ENCODE measurements at regions not wholly inside any gene's neighbourhood (a gene's known extent, or its start where the extent isn't known, plus 50 kb on each side); places are given as distances from the start of the nearest gene placed in this dataset.

GRCh38 chr3:102068327-102068726 lies 219.0 kb downstream of the NFKBIZ start:
- POLR2A ChIA-PET: no interaction called here
- TF ChIP-seq, protein P1, sequence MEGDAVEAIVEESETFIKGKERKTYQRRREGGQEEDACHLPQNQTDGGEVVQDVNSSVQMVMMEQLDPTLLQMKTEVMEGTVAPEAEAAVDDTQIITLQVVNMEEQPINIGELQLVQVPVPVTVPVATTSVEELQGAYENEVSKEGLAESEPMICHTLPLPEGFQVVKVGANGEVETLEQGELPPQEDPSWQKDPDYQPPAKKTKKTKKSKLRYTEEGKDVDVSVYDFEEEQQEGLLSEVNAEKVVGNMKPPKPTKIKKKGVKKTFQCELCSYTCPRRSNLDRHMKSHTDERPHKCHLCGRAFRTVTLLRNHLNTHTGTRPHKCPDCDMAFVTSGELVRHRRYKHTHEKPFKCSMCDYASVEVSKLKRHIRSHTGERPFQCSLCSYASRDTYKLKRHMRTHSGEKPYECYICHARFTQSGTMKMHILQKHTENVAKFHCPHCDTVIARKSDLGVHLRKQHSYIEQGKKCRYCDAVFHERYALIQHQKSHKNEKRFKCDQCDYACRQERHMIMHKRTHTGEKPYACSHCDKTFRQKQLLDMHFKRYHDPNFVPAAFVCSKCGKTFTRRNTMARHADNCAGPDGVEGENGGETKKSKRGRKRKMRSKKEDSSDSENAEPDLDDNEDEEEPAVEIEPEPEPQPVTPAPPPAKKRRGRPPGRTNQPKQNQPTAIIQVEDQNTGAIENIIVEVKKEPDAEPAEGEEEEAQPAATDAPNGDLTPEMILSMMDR (IDR thresholded peaks at IDR 0.05; ENCODE audit: insufficient read depth in 1 of 2, low read depth in 1 of 2, low read length in 1 of 2, severe bottlenecking in 1 of 2, unreplicated experiment in 1 of 2): no peak
- Mint-ChIP-seq H3K4me3 (ENCODE audit: unreplicated experiment) (no peak overlapping the region), H3K27ac (ENCODE audit: unreplicated experiment) (no peak overlapping the region), H3K9me3 (ENCODE audit: unreplicated experiment) (peaks cover 15% of the 10 kb centered on the region), H3K36me3 (ENCODE audit: insufficient read depth, unreplicated experiment) (no peaks in the 10 kb centered on the region), H3K4me1 (ENCODE audit: low read depth, unreplicated experiment) (no peaks in the 10 kb centered on the region), H3K27me3 (ENCODE audit: insufficient read depth, unreplicated experiment) (no peaks in the 10 kb centered on the region)
- intact Hi-C loops (cut with micrococcal nuclease; ENCODE audit: unreplicated experiment): loop anchor here (10.0 kb wide), 1 partner anchor 264 kb away; no protein-coding TSS in a partner anchor
- H3K4me1 ChIP-seq: no peaks in the 10 kb centered on the region
- no peak for DNase-seq
- no peaks in the 10 kb centered on the region for H3K36me3 ChIP-seq (ENCODE audit: control insufficient read depth, insufficient read depth, low read length)
- no TSS peak for BruUV-seq (replicated peaks)
- no peaks in the 10 kb centered on the region for H3K27me3 ChIP-seq (replicated peaks; ENCODE audit: control insufficient read depth, insufficient read depth, low read length)
- no peak overlapping the region for H3K4me3 ChIP-seq (ENCODE audit: low read depth, low read length)
- H3K9me3 ChIP-seq: no peaks in the 10 kb centered on the region
- CTCF ChIA-PET: no interaction called here

- no peaks in the 10 kb centered on the region for H3K4me1 ChIP-seq
- ChIA-PET POLR2A (no interaction called here), CTCF (no interaction called here)
- intact Hi-C loops (cut with micrococcal nuclease; ENCODE audit: unreplicated experiment): loop anchor here (10.0 kb wide), 1 partner anchor 264 kb away; no protein-coding TSS in a partner anchor
- Mint-ChIP-seq H3K4me3 (ENCODE audit: unreplicated experiment) (no peak overlapping the region), H3K36me3 (ENCODE audit: insufficient read depth, unreplicated experiment) (no peaks in the 10 kb centered on the region), H3K27me3 (ENCODE audit: insufficient read depth, unreplicated experiment) (no peaks in the 10 kb centered on the region), H3K27ac (ENCODE audit: unreplicated experiment) (no peak overlapping the region), H3K9me3 (ENCODE audit: unreplicated experiment) (peaks cover 15% of the 10 kb centered on the region), H3K4me1 (ENCODE audit: low read depth, unreplicated experiment) (no peaks in the 10 kb centered on the region)
- TF ChIP-seq, protein P1 (IDR thresholded peaks at IDR 0.05; ENCODE audit: insufficient read depth in 1 of 2, low read depth in 1 of 2, low read length in 1 of 2, severe bottlenecking in 1 of 2, unreplicated experiment in 1 of 2): no peak
- H3K4me3 ChIP-seq (ENCODE audit: low read depth, low read length): no peak overlapping the region
- H3K36me3 ChIP-seq (ENCODE audit: control insufficient read depth, insufficient read depth, low read length): no peaks in the 10 kb centered on the region
- H3K27me3 ChIP-seq (replicated peaks; ENCODE audit: control insufficient read depth, insufficient read depth, low read length): no peaks in the 10 kb centered on the region
- no TSS peak for BruUV-seq (replicated peaks)
- no peaks in the 10 kb centered on the region for H3K9me3 ChIP-seq
- DNase-seq: no peak
These were observed 219.4 kb downstream of the NFKBIZ start for GRCh38 chr3:102068736-102069135.

- Histone ChIP-seq H3K4me1 (no peaks in the 10 kb centered on the region), H3K9me3 (no peaks in the 10 kb centered on the region), H3K36me3 (ENCODE audit: control insufficient read depth, insufficient read depth, low read length) (no peaks in the 10 kb centered on the region), H3K4me3 (ENCODE audit: low read depth, low read length) (no peak overlapping the region), H3K27me3 (replicated peaks; ENCODE audit: control insufficient read depth, insufficient read depth, low read length) (no peaks in the 10 kb centered on the region)
- no peaks in the 10 kb centered on the region for H3K4me1 Mint-ChIP-seq (ENCODE audit: low read depth, unreplicated experiment)
- intact Hi-C loops (cut with micrococcal nuclease; ENCODE audit: unreplicated experiment): loop anchor here (10.0 kb wide), 1 partner anchor 264 kb away; no protein-coding TSS in a partner anchor
- peaks cover 15% of the 10 kb centered on the region for H3K9me3 Mint-ChIP-seq (ENCODE audit: unreplicated experiment)
- no TSS peak for BruUV-seq (replicated peaks)
- TF ChIP-seq, protein P1 (IDR thresholded peaks at IDR 0.05; ENCODE audit: insufficient read depth in 1 of 2, low read depth in 1 of 2, low read length in 1 of 2, severe bottlenecking in 1 of 2, unreplicated experiment in 1 of 2): no peak
- DNase-seq: no peak
- ChIA-PET POLR2A (no interaction called here), CTCF (no interaction called here)
- H3K36me3 Mint-ChIP-seq (ENCODE audit: insufficient read depth, unreplicated experiment): no peaks in the 10 kb centered on the region
- H3K27me3 Mint-ChIP-seq (ENCODE audit: insufficient read depth, unreplicated experiment): no peaks in the 10 kb centered on the region
- no peak overlapping the region for H3K4me3 Mint-ChIP-seq (ENCODE audit: unreplicated experiment)
- no peak overlapping the region for H3K27ac Mint-ChIP-seq (ENCODE audit: unreplicated experiment)
These were observed 219.9 kb downstream of the NFKBIZ start for GRCh38 chr3:102069211-102069662.

Measured in Caco-2 (cell line).